ENCODE measurements at regions not wholly inside any gene's neighbourhood (a gene's known extent, or its start where the extent isn't known, plus 50 kb on each side); places are given as distances from the start of the nearest gene placed in this dataset.

DNA sequence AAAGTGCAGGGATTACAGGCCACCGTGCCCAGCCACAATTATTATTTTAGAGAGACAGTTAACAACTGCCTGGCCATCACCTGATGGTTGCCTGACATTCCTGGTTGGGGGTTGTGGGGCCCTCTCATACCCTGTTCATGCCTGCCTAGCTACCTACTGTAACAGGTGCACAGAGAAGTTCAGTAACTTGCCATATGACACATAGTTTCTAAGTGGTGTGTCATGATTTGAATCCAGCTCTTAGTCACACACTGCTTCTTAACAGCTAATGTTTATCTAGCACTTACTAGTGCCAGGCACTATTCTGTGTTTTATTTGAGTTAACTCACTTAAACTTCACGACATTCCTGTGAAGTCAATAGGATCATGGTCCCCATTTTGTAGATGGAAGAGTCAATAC lies 122.7 kb upstream of the JADE1 start:
- Histone ChIP-seq H2AFZ (no peak overlapping the region), H3K79me2 (no peaks in the 10 kb centered on the region), H3K4me2 (no peak overlapping the region), H3K9me3 (ENCODE audit: low read depth) (no peaks in the 10 kb centered on the region), H3K27me3 (no peaks in the 10 kb centered on the region), H3K4me1 (ENCODE audit: insufficient read depth) (peaks cover 23% of the 10 kb centered on the region), H4K20me1 (ENCODE audit: insufficient read depth, poor library complexity, severe bottlenecking) (no peaks in the 10 kb centered on the region), H3K9me2 (replicated peaks; ENCODE audit: insufficient read depth) (no peaks in the 10 kb centered on the region), H3K36me3 (replicated peaks; ENCODE audit: insufficient read depth, low read depth) (no peaks in the 10 kb centered on the region), H3K4me3 (no peak overlapping the region), H3K27ac (no peak overlapping the region)
- 90% methylated on average over 2 of the region's 2 CpGs for WGBS (ENCODE audit: low lambda C conversion rate, missing lambda C conversion rate)
- no peak for DNase-seq (ENCODE audit: low spot score)
- TF ChIP-seq, protein P1, sequence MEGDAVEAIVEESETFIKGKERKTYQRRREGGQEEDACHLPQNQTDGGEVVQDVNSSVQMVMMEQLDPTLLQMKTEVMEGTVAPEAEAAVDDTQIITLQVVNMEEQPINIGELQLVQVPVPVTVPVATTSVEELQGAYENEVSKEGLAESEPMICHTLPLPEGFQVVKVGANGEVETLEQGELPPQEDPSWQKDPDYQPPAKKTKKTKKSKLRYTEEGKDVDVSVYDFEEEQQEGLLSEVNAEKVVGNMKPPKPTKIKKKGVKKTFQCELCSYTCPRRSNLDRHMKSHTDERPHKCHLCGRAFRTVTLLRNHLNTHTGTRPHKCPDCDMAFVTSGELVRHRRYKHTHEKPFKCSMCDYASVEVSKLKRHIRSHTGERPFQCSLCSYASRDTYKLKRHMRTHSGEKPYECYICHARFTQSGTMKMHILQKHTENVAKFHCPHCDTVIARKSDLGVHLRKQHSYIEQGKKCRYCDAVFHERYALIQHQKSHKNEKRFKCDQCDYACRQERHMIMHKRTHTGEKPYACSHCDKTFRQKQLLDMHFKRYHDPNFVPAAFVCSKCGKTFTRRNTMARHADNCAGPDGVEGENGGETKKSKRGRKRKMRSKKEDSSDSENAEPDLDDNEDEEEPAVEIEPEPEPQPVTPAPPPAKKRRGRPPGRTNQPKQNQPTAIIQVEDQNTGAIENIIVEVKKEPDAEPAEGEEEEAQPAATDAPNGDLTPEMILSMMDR (IDR thresholded peaks at IDR 0.05; ENCODE audit: poor library complexity): no peak
- no peak for TF ChIP-seq EZH2 (IDR thresholded peaks at IDR 0.05; ENCODE audit: borderline replicate concordance)
- no peak for TF ChIP-seq EZH2phosphoT487 (IDR thresholded peaks at IDR 0.05; ENCODE audit: low read depth, severe bottlenecking, unreplicated experiment)

DNA sequence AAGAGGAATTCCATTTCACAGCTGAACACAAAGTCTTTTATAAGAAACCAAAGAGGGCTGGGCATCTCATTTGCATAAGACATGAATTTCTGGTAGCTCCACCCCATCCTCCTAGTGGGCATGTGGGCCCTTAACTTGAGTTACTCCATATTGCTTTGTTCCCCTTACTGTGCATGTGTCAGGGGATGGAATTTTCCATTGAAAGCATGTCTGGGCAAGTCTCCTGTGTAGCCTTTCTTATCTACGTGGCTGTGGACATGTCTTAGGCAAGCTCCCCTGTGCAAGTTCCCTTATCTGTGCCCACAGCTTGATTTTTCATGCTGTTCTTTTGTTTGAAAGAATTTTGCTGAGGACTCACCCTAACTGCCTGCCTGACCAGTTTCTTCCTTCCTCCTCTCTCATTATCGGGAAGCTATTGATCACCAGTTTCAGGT lies 123.5 kb upstream of the JADE1 start:
- Histone ChIP-seq H3K79me2 (no peaks in the 10 kb centered on the region), H3K9me3 (ENCODE audit: low read depth) (no peaks in the 10 kb centered on the region), H3K9me2 (replicated peaks; ENCODE audit: insufficient read depth) (no peaks in the 10 kb centered on the region), H3K4me3 (no peak overlapping the region), H3K4me2 (no peak overlapping the region), H4K20me1 (ENCODE audit: insufficient read depth, poor library complexity, severe bottlenecking) (no peaks in the 10 kb centered on the region), H3K36me3 (replicated peaks; ENCODE audit: insufficient read depth, low read depth) (no peaks in the 10 kb centered on the region), H2AFZ (no peak overlapping the region), H3K27ac (no peak overlapping the region), H3K4me1 (ENCODE audit: insufficient read depth) (peaks cover 23% of the 10 kb centered on the region), H3K27me3 (no peaks in the 10 kb centered on the region)
- DNase-seq (ENCODE audit: low spot score): no peak
- TF ChIP-seq, protein P1 (IDR thresholded peaks at IDR 0.05; ENCODE audit: poor library complexity): no peak
- TF ChIP-seq EZH2phosphoT487 (IDR thresholded peaks at IDR 0.05; ENCODE audit: low read depth, severe bottlenecking, unreplicated experiment) (no peak), EZH2 (IDR thresholded peaks at IDR 0.05; ENCODE audit: borderline replicate concordance) (no peak)
- 81% methylated on average over 2 of the region's 2 CpGs for WGBS (ENCODE audit: low lambda C conversion rate, missing lambda C conversion rate)

- H2AFZ ChIP-seq: no peak overlapping the region
These were observed 125.5 kb upstream of the JADE1 start for GRCh38 chr4:128684016-128684415.

More at GRCh38 chr4:128684016-128684415, 125.5 kb upstream of the JADE1 start:
- H3K27me3 ChIP-seq: no peaks in the 10 kb centered on the region
- no peaks in the 10 kb centered on the region for H3K36me3 ChIP-seq (replicated peaks; ENCODE audit: insufficient read depth, low read depth)
- H3K4me1 ChIP-seq (ENCODE audit: insufficient read depth): peaks cover 21% of the 10 kb centered on the region
- TF ChIP-seq EZH2 (IDR thresholded peaks at IDR 0.05; ENCODE audit: borderline replicate concordance): no peak
- TF ChIP-seq, protein P1 (IDR thresholded peaks at IDR 0.05; ENCODE audit: poor library complexity): no peak
- TF ChIP-seq EZH2phosphoT487 (IDR thresholded peaks at IDR 0.05; ENCODE audit: low read depth, severe bottlenecking, unreplicated experiment): no peak
- H3K27ac ChIP-seq: no peak overlapping the region
- DNase-seq (ENCODE audit: low spot score): no peak
- no peak overlapping the region for H3K4me2 ChIP-seq
- H3K9me3 ChIP-seq (ENCODE audit: low read depth): no peaks in the 10 kb centered on the region
- no peaks in the 10 kb centered on the region for H3K79me2 ChIP-seq
- no peak overlapping the region for H3K4me3 ChIP-seq
- H3K9me2 ChIP-seq (replicated peaks; ENCODE audit: insufficient read depth): no peaks in the 10 kb centered on the region
- WGBS (ENCODE audit: low lambda C conversion rate, missing lambda C conversion rate): 86% methylated on average over 2 of the region's 2 CpGs
- no peaks in the 10 kb centered on the region for H4K20me1 ChIP-seq (ENCODE audit: insufficient read depth, poor library complexity, severe bottlenecking)

Data from hepatocyte (in vitro differentiated cells).